Fibroblast of lung (primary cell): ENCODE measurements at regions not wholly inside any gene's neighbourhood (a gene's known extent, or its start where the extent isn't known, plus 50 kb on each side); places are given as distances from the start of the nearest gene placed in this dataset.

Experiments
- DNase-seq, 2 donors: peaks; one replicate each; pipeline versions ENCODE4 v3.0.0 to v3.0.0-alpha.2; 2010; ENCODE audit warnings: low read depth in 2 of 2
- H2AFZ ChIP-seq: 2 replicates; pipeline ENCODE4 v1.5.1; 2012; ENCODE audit warnings: low read length, control low read depth, inconsistent platforms
- H3K27ac ChIP-seq: 2 replicates; pipeline ENCODE4 v1.5.1; 2011; ENCODE audit warnings: low read length, control low read depth; ENCODE audit not compliant: insufficient read depth
- H3K27me3 ChIP-seq: 2 replicates; pipeline ENCODE4 v1.5.1; 2011; ENCODE audit warnings: mild to moderate bottlenecking, low read length; ENCODE audit not compliant: control insufficient read depth, insufficient read depth
- H3K36me3 ChIP-seq: 2 replicates; pipeline ENCODE4 v1.5.1; 2011; ENCODE audit warnings: low read length; ENCODE audit not compliant: control insufficient read depth, insufficient read depth
- H3K4me1 ChIP-seq: 2 replicates; pipeline ENCODE4 v1.5.1; 2011; ENCODE audit warnings: low read length; ENCODE audit not compliant: control insufficient read depth, insufficient read depth; ENCODE audit errors: extremely low read depth
- H3K4me2 ChIP-seq: 2 replicates; pipeline ENCODE4 v1.5.1; 2011; ENCODE audit warnings: low read length, control low read depth; ENCODE audit not compliant: insufficient read depth; ENCODE audit errors: extremely low read depth
- H3K4me3 ChIP-seq, 4 experiments: fragments of 200-600 bp in 1 of 4; sonication (generic) in 1 of 4; replicated peaks in 1 of 4; 2 replicates each; pipeline ENCODE4 v1.5.1; 2011 to 2016; ENCODE audit warnings: low read length in 4 of 4, low read depth in 3 of 4, mild to moderate bottlenecking in 3 of 4, control low read depth in 2 of 4, inconsistent platforms in 1 of 4, mixed read lengths in 1 of 4; ENCODE audit not compliant: insufficient read depth in 1 of 4; ENCODE audit errors: control extremely low read depth in 1 of 4
- H3K79me2 ChIP-seq: 2 replicates; pipeline ENCODE4 v1.5.1; 2012; ENCODE audit warnings: mild to moderate bottlenecking, low read length, inconsistent platforms; ENCODE audit not compliant: control insufficient read depth, insufficient read depth
- H3K9ac ChIP-seq: 2 replicates; pipeline ENCODE4 v1.5.1; 2011; ENCODE audit warnings: mild to moderate bottlenecking, low read length, control low read depth; ENCODE audit not compliant: insufficient read depth
- H3K9me3 ChIP-seq: 2 replicates; pipeline ENCODE4 v1.5.1; 2012; ENCODE audit warnings: low read depth, low read length; ENCODE audit not compliant: control insufficient read depth, insufficient read depth
- H4K20me1 ChIP-seq: 2 replicates; pipeline ENCODE4 v1.5.1; 2011; ENCODE audit warnings: low read length; ENCODE audit not compliant: control insufficient read depth, insufficient read depth; ENCODE audit errors: extremely low read depth
- EZH2 ChIP-seq: IDR thresholded peaks from 2 replicates; pipeline ENCODE4 v1.5.1; 2012; ENCODE audit warnings: low read length, control low read depth, mild to moderate bottlenecking; ENCODE audit errors: missing control alignments
- TF ChIP-seq, protein P1 (sequence below), 2 donors: IDR thresholded peaks in 1 of 2; conservative IDR thresholded peaks in 1 of 2; 1 replicate in 1 of 2; 2 replicates in 1 of 2; pipeline ENCODE4 v1.5.1; 2011 to 2012; ENCODE audit warnings: low read length in 2 of 2, control low read depth in 1 of 2, inconsistent platforms in 1 of 2, low read depth in 1 of 2, mild to moderate bottlenecking in 1 of 2

DNA sequence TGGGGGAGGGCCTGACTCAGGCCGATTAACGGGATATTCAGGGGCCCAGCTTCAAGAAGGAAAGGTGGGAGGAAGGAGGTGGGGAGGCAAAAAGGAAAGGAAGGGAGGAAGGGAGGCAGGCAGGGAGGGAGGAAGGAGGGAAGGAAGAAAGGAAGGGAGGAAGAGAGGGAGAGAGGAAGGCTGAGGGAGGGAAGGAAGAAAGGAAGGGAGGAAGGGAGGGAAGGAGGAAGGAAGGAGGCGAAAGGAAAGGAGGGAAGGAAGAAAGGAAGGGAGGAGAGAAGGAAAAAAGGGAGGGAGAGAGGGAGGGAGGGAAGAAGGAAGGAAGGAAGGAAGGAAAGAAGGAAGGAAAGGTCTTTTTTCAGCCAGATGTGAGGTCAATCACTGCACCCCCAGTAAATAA is 85.3 kb downstream of the C1QL2 start:
- no peak overlapping the region for H3K9ac ChIP-seq
- H3K27ac ChIP-seq, result no peak overlapping the region
- H3K4me2 ChIP-seq, result no peak overlapping the region
- H3K27me3 ChIP-seq, result no peaks in the 10 kb centered on the region
- H3K4me1 ChIP-seq, result no peaks in the 10 kb centered on the region
- no peak overlapping the region for H2AFZ ChIP-seq
- TF ChIP-seq, protein P1, sequence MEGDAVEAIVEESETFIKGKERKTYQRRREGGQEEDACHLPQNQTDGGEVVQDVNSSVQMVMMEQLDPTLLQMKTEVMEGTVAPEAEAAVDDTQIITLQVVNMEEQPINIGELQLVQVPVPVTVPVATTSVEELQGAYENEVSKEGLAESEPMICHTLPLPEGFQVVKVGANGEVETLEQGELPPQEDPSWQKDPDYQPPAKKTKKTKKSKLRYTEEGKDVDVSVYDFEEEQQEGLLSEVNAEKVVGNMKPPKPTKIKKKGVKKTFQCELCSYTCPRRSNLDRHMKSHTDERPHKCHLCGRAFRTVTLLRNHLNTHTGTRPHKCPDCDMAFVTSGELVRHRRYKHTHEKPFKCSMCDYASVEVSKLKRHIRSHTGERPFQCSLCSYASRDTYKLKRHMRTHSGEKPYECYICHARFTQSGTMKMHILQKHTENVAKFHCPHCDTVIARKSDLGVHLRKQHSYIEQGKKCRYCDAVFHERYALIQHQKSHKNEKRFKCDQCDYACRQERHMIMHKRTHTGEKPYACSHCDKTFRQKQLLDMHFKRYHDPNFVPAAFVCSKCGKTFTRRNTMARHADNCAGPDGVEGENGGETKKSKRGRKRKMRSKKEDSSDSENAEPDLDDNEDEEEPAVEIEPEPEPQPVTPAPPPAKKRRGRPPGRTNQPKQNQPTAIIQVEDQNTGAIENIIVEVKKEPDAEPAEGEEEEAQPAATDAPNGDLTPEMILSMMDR (conservative IDR thresholded peaks at IDR 0.05 in 1 of 2, IDR thresholded peaks at IDR 0.05 in 1 of 2; ENCODE audit: low read depth in 1 of 2, low read length in 2 of 2), result no peak
- TF ChIP-seq EZH2, result no peak
- no peak for DNase-seq
- H3K36me3 ChIP-seq, result no peaks in the 10 kb centered on the region
- no peaks in the 10 kb centered on the region for H4K20me1 ChIP-seq
- H3K4me3 ChIP-seq, result no peak overlapping the region
- no peaks in the 10 kb centered on the region for H3K9me3 ChIP-seq
- no peaks in the 10 kb centered on the region for H3K79me2 ChIP-seq

DNA sequence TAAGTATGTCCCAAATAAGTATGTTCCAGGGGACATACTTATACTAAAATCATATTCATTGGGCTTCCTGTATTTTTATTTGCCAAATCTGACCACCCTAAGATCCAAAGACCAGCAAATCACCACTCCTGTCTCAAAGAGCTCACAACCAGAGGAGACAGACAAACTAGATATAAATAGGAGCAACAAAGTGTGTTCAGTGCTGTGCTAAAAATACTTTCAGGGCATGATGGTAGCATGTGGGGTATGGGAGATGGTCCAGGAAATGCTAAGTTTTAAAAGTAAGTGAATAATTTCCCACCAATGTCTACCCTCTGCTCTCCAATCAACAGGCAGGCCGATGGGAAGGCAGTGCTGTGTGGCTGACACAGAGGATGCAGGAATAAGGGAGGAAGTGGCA is 87.1 kb downstream of the C1QL2 start:
- no peak overlapping the region for H3K4me3 ChIP-seq
- no peaks in the 10 kb centered on the region for H3K9me3 ChIP-seq
- no peaks in the 10 kb centered on the region for H4K20me1 ChIP-seq
- H3K27ac ChIP-seq, result no peak overlapping the region
- H3K4me1 ChIP-seq, result no peaks in the 10 kb centered on the region
- no peak for TF ChIP-seq EZH2
- TF ChIP-seq, protein P1 (conservative IDR thresholded peaks at IDR 0.05 in 1 of 2, IDR thresholded peaks at IDR 0.05 in 1 of 2; ENCODE audit: low read depth in 1 of 2, low read length in 2 of 2), result no peak
- no peaks in the 10 kb centered on the region for H3K36me3 ChIP-seq
- no peaks in the 10 kb centered on the region for H3K79me2 ChIP-seq
- DNase-seq, result no peak
- H3K9ac ChIP-seq, result no peak overlapping the region
- H2AFZ ChIP-seq, result no peak overlapping the region
- no peak overlapping the region for H3K4me2 ChIP-seq
- H3K27me3 ChIP-seq, result no peaks in the 10 kb centered on the region

DNA sequence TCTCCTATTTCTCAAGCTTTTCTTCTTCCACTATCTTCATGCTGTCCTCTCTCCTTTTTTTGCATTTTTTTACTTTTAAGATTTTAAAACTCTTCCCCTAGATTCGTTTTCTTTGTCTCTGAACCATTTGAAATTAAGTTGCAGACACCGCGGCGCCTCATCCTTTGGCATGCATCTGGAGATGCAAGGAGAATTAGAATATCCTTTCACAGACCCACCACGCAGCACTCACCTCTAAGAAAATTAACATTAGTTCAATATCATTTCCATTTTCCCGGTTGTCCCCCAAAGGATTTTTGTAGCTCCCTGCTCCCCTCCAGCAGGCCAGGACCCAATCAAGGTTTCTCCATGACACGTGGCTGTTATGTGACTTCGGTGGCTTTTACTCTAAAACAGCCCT is 88.8 kb downstream of the C1QL2 start:
- Histone ChIP-seq H2AFZ (no peak overlapping the region), H3K9ac (no peak overlapping the region), H3K4me3 (no peak overlapping the region), H4K20me1 (no peaks in the 10 kb centered on the region), H3K79me2 (no peaks in the 10 kb centered on the region), H3K36me3 (no peaks in the 10 kb centered on the region), H3K4me1 (no peaks in the 10 kb centered on the region), H3K4me2 (no peak overlapping the region), H3K9me3 (no peaks in the 10 kb centered on the region), H3K27me3 (no peaks in the 10 kb centered on the region), H3K27ac (no peak overlapping the region)
- DNase-seq, result no peak
- no peak for TF ChIP-seq EZH2
- TF ChIP-seq, protein P1 (conservative IDR thresholded peaks at IDR 0.05 in 1 of 2, IDR thresholded peaks at IDR 0.05 in 1 of 2; ENCODE audit: low read depth in 1 of 2, low read length in 2 of 2), result no peak
